ENCODE measurements at regions not wholly inside any gene's neighbourhood (a gene's known extent, or its start where the extent isn't known, plus 50 kb on each side); places are given as distances from the start of the nearest gene placed in this dataset.

GRCh38 chr6:84392261-84392660 is 164.8 kb upstream of the CEP162 start:
- no peak for TF ChIP-seq CTCF (conservative IDR thresholded peaks at IDR 0.05; ENCODE audit: low read length)
- no peak for TF ChIP-seq EZH2phosphoT487 (IDR thresholded peaks at IDR 0.05; ENCODE audit: borderline replicate concordance)
